Fibroblast of the conjunctiva (primary cell): ENCODE measurements at regions not wholly inside any gene's neighbourhood (a gene's known extent, or its start where the extent isn't known, plus 50 kb on each side); places are given as distances from the start of the nearest gene placed in this dataset.

Source experiments
- DNase-seq: peaks from one replicate; pipeline ENCODE4 v3.0.0-alpha.2; 2010; ENCODE audit warnings: low read depth

GRCh38 chr1:115491298-115492018 lies 150.3 kb upstream of the VANGL1 start:
- DNase-seq = no peak

- DNase-seq = no peak
Measured at GRCh38 chr1:115479055-115479482, 141.0 kb upstream of the NGF start.

DNA sequence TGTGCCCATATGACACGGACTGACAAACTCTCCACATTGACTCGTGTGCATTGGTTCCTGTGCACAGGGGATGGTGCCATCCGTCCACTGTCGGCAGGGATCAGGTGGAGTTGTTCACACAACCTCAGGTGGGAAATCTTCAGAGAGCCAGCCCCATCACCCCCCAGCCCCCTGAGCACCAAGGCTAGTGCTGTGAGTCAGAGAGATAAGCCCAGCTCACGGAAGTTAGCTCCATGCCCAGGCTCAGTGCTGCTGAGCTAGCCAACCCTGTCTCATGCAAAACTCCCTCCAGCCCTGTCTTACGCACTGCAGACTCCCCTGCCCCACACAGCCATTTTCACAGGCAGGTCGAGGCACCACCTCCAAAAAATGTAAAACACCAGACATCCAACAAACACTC lies 139.0 kb upstream of the NGF start:
- DNase-seq = no peak

GRCh38 chr1:115476616-115477015 lies 138.6 kb upstream of the NGF start:
- DNase-seq = no peak

DNA sequence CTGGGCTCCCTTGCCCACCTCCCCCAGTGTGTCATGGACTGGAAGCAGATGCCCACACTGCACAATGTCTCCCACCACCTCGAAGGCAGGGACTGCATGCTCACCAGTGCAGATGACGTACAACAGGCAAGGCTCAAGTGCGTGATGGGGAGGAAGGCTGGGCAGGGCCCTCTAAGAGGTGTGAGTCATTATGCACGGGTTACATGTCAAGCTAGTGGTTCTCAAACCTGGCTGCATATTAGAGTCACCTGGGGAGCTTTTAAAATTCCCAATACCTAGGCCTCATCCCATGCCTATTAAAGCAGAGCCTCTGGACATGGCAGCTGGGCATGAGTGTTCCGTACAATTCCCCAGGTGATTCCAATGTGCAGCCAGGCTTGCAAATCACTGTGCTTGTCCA lies 137.9 kb upstream of the NGF start:
- DNase-seq = no peak

DNA sequence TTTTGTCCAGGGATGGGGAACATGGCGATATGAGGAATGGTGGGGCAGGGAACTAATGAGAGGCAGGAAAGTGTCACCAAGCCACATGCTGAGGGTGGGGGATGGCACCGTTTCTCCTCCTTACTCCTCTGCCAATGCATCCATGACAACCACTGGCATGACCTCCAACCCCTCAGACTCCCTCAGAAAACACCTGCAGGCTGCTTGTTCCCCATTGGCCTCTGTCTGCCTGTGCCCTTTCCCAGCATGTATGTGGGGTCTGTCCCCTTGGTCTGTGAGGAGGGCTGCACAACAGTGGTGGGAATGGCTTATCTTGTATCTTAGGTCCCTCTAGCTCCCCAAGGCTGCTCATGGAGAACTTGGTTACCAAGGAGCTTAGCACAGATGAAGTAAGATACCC lies 137.2 kb upstream of the NGF start:
- no peak for DNase-seq

- no peak for DNase-seq
Measured at GRCh38 chr1:115473986-115474565, 136.0 kb upstream of the NGF start.

DNA sequence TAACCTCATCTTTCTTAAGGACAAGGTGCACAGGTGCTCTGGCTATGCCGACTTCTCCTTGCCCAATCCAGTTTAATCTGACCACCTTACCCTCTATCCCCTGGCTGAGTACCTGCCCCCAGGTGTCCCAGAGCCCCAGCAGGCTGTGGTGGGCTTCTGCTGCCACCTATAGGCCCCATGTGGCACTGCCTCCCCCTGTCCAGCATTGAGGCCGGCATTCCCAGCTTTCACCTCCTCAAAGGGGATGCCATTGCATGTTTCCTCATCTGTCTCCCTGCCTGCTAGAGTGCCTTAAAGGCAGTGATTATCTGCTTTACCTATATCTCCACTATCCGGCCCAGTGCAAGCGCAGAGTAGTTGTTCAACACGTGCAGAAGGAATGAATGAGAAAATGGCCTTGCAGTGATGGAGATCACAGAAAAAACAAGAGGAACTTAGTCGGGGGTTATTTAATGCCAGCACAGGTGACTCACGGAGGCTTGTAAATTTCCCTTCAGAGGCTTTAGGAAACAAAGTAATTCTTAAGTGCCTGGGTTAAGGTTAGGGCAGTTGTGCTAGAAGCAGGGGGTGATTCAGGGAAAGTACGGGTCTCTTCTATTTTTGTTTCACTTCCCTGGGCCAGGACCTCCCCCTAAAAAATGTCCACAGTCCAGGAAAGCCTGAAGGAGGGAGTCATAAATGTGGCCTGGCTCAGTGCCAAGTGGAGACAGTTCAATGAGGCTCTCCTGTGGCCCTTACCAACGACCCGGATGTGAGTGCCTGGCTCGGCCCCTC lies 131.8 kb upstream of the NGF start:
- peak; percentile 8 for DNase-seq

- DNase-seq = no peak
Measured at GRCh38 chr1:115467790-115468189, 129.7 kb upstream of the NGF start.

DNA sequence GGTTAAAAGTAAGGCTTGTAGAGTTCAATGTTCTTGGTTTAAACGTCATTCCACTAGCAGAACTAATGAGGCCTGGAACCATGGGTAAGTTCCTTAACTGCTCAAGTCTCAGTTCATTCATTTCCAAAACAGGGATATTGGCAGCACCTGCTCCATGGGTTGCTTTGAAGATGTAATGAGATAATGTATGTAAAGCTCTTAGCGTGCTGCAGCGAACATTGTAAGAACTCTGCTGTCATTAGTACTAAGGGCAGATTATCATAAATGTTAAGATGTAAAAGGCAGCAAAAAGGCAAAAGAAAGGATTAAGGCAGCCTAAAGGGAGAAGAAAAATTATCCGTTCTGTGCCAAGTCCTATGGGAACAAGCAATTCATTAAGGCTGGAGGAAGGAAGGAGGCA lies 129.1 kb upstream of the NGF start:
- no peak for DNase-seq

DNA sequence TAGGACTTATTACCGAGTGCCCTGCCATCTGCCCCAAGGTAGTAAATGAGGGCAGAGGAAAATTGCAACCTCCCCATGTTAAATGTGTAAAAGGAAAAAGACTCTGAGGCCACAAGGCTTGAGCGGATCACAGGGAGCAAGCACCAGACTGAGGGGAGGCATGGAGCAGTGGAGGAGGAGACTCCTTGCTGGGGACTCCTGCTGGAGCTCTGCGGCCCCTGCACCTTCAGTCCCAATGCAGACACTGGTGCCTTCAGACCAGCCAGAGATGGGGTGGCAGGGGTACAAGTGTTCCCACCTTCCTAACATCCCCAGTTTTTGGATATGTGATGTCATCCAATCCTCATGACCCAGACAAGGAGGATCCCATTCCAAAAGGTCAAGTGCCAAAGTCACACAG lies 128.4 kb upstream of the NGF start:
- no peak for DNase-seq

GRCh38 chr1:115465802-115466363 lies 127.8 kb upstream of the NGF start:
- no peak for DNase-seq

GRCh38 chr1:115463347-115463746 lies 125.3 kb upstream of the NGF start:
- DNase-seq = no peak

DNA sequence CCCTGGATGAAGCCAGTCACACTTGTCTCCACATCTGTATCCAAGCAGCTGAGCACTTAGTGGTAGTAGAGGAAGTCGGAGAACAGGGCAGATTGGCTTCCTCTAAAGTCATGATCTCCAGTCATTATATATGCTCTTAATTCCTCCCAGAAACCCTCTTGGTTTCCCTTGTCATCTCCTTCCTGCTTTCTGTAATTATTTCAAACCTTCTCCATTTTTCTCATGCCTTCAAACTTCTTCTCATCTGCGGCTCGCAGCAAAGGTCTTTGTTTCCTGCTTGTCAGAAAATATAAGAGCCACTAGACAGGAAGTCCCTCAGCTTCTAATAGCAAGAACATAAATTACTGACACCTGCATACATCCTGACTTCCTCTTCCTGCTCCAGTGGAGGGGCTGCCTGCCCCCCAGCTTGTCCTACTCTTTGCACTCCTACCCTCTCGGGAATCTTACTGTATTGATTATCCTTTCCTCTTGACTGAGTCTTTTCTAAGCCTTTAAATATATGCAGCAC lies 124.6 kb upstream of the NGF start:
- DNase-seq = no peak

GRCh38 chr1:115461526-115461925 lies 123.5 kb upstream of the NGF start:
- no peak for DNase-seq

DNA sequence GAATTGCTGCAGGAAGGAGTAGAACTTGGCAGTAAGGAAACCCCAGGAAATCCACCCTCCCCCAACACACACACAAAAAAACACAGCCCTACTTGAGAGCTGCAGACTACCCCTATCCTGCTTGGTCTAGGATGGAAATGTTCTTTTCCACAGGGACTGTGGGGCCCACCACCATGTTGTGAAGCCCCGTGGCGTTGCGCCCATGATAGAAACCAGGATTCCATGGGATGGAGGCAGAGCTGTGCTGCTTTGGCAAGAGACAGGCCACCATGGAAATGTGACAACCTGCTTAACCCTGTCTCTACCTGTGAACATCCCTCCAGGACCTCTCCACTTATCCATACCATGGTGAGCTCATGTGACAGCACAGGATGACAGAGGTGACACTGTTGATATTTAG lies 121.1 kb upstream of the NGF start:
- DNase-seq = no peak

GRCh38 chr1:115458426-115459114 lies 120.5 kb upstream of the NGF start:
- no peak for DNase-seq

DNA sequence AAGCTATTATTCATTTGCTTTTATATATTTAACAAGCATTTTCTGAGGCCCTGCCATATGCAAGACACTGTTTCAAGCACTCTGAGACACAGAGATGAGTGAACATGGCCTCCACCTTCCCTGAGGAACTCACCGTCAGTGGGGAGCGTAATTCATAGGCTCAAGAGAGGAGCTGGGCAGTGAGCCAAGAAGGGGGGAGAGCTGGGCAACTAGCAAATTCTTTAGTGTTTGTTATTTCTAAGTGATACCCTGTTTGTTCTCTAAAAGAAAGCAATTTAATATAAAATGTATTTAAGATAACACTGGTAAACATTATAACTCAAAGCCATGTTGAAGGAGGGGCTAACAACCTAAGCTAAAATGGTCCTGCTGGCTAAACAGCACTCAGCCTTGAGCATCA lies 119.2 kb upstream of the NGF start:
- no peak for DNase-seq

- no peak for DNase-seq
Measured at GRCh38 chr1:115456441-115456961, 118.5 kb upstream of the NGF start.

GRCh38 chr1:115454837-115455511 lies 116.9 kb upstream of the NGF start:
- DNase-seq = peak; percentile 27

GRCh38 chr1:115453666-115454065 lies 115.6 kb upstream of the NGF start:
- DNase-seq = no peak
